PC-9 (cell line): ENCODE measurements at regions not wholly inside any gene's neighbourhood (a gene's known extent, or its start where the extent isn't known, plus 50 kb on each side); places are given as distances from the start of the nearest gene placed in this dataset.
A peak's percentile ranks its signal among the peaks of the same experiment; 100 is the strongest.

ENCODE experiments used
- BruUV-seq: library from RNA; stranded (reverse); fragments of 400-500 nt; replicated peaks from 2 replicates; lab custom pipeline; 2021; lab: Mats Ljungman, UMichigan
- CTCF ChIA-PET: fragments of 300-600 bp; sonication (Branson Sonifier 250); formaldehyde crosslinking; loops from one replicate; lab custom pipeline; 2022; ENCODE audit warnings: antibody characterized with exemption; lab: Charles Lee
- POLR2A ChIA-PET: fragments of 300-600 bp; sonication (Branson Sonifier 250); formaldehyde crosslinking; loops from one replicate; lab custom pipeline; 2022; ENCODE audit warnings: antibody characterized with exemption; ENCODE audit not compliant: unreplicated experiment; lab: Charles Lee
- DNase-seq, 2 experiments: peaks; one replicate each; pipeline versions ENCODE4 v3.0.0 to v3.0.0-alpha.2; 2015 to 2022; ENCODE audit warnings: mixed read lengths in 1 of 2
- H2AFZ ChIP-seq: fragments of 200-600 bp; sonication (generic); 2 replicates; pipeline ENCODE4 v1.8.1; 2017; ENCODE audit warnings: antibody characterized with exemption
- H3F3A ChIP-seq: fragments of 200-600 bp; sonication (generic); 2 replicates; pipeline ENCODE4 v1.8.1; 2017; ENCODE audit warnings: antibody characterized with exemption, mild to moderate bottlenecking, low read depth; ENCODE audit not compliant: insufficient read depth
- H3K27ac ChIP-seq: fragments of 200-600 bp; sonication (generic); 2 replicates; pipeline ENCODE4 v1.6.1; 2016; ENCODE audit warnings: mixed run types
- H3K27me3 ChIP-seq: fragments of 200-600 bp; sonication (generic); 2 replicates; pipeline ENCODE4 v1.6.1; 2016; ENCODE audit warnings: low read depth, mixed run types; ENCODE audit not compliant: insufficient read depth
- H3K36me3 ChIP-seq: fragments of 200-600 bp; sonication (generic); 2 replicates; pipeline ENCODE4 v1.6.1; 2016; ENCODE audit warnings: low read depth, mixed run types
- H3K4me1 ChIP-seq: fragments of 200-600 bp; sonication (generic); replicated peaks from 2 replicates; pipeline ENCODE4 v1.6.1; 2016; ENCODE audit warnings: mixed run types; ENCODE audit not compliant: insufficient read depth
- H3K4me2 ChIP-seq: fragments of 200-600 bp; sonication (generic); 2 replicates; pipeline ENCODE4 v1.6.1; 2017; ENCODE audit warnings: mixed run types
- H3K4me3 ChIP-seq: fragments of 200-600 bp; sonication (generic); 2 replicates; pipeline ENCODE4 v1.6.1; 2016; ENCODE audit warnings: mixed run types
- H3K79me2 ChIP-seq: fragments of 200-600 bp; sonication (generic); 2 replicates; pipeline ENCODE4 v1.6.1; 2017; ENCODE audit warnings: low read depth, mixed run types
- H3K9me2 ChIP-seq: fragments of 200-600 bp; sonication (generic); 2 replicates; pipeline ENCODE4 v1.8.1; 2017; ENCODE audit warnings: mild to moderate bottlenecking; ENCODE audit not compliant: insufficient read depth
- H3K9me3 ChIP-seq: fragments of 200-600 bp; sonication (generic); 2 replicates; pipeline ENCODE4 v1.8.1; 2016; ENCODE audit warnings: low read depth; ENCODE audit not compliant: insufficient read depth
- H4K20me1 ChIP-seq: fragments of 200-600 bp; sonication (generic); 2 replicates; pipeline ENCODE4 v1.8.1; 2017; ENCODE audit not compliant: insufficient read depth
- CTCF ChIP-seq: fragments of 200-600 bp; sonication (generic); conservative IDR thresholded peaks from 2 replicates; pipeline ENCODE4 v1.6.1; 2017; ENCODE audit warnings: mixed run types, antibody characterized with exemption, mild to moderate bottlenecking, moderate library complexity
- EZH2 ChIP-seq: fragments of 200-600 bp; sonication (generic); IDR thresholded peaks from 2 replicates; pipeline ENCODE4 v1.8.0; 2017; ENCODE audit warnings: antibody characterized with exemption, low read depth
- intact Hi-C: fragments of 100-400 bp; cut with micrococcal nuclease; formaldehyde crosslinking; loops from one replicate; pipeline ENCODE4 v1.10.0; 2022; ENCODE audit not compliant: unreplicated experiment

DNA sequence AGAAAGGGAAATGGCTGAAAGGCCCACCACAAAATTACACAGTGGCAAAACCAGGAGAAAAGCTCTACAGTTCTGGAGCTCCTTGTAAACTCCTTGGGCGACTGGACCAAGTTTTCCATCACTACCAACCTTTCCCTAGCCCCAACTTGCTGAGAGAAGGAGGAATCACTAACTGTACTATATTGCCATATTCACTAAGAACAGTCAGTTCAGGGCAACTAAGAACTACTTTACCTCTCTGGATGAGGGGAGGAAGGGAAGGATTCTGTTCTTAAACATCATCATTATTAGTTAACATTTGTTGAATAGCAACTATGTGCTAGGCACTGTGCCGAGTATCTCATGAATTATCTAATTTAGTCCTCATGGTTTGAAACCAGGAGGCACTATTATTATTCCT lies 98.1 kb upstream of the SVIL start:
- POLR2A ChIA-PET = interaction anchor here (0.7 kb wide), 1 partner anchor 114 kb away, joined by 4 read pairs; no protein-coding TSS in a partner anchor
- BruUV-seq = no TSS peak
- no peaks in the 10 kb centered on the region for H3K27me3 ChIP-seq
- peaks cover 26% of the 10 kb centered on the region for H4K20me1 ChIP-seq
- no peak overlapping the region for H2AFZ ChIP-seq
- CTCF ChIA-PET = no interaction called here
- H3K27ac ChIP-seq = no peak overlapping the region
- H3K36me3 ChIP-seq = peaks cover 13% of the 10 kb centered on the region; the same call in 1 of the 2 replicates
- H3K79me2 ChIP-seq = peaks cover 73% of the 10 kb centered on the region
- intact Hi-C loops = loop anchor here (10.0 kb wide), 1 partner anchor 198 kb away; no protein-coding TSS in a partner anchor
- H3K4me3 ChIP-seq = 0 out of 2 replicates have a peak overlapping the region, but pooled peaks have one; percentile 18
- peak overlapping the region; percentile 87 for H3K4me2 ChIP-seq
- no peak for TF ChIP-seq EZH2
- no peak for TF ChIP-seq CTCF
- no peak for DNase-seq
- peaks cover 30% of the 10 kb centered on the region for H3K4me1 ChIP-seq
- H3F3A ChIP-seq = peaks cover 5% of the 10 kb centered on the region; the same call in 1 of the 2 replicates
- H3K9me2 ChIP-seq = no peaks in the 10 kb centered on the region
- no peaks in the 10 kb centered on the region for H3K9me3 ChIP-seq

DNA sequence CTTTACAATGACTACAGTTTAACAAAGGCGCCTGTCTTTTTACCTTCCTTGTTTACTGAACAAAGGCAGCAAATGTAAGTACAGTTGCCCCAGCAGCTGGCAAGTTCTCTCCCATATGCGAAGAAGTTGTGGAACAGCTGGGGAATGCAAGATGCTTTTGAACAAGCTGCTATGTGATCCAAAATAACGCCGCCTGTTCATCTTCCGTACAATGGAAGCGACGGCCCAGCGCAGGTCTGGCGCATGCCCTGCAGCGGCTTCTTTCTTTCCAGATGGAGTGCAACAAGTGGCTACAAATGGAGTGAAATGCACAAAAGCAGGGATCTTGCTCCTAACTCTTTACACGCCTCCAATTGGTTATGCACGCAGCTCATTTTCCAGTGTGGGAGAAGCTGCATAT lies 97.0 kb upstream of the SVIL start:
- Histone ChIP-seq H3K9me2 (no peaks in the 10 kb centered on the region), H3F3A (0 out of 2 replicates have a peak, but pooled peaks cover 1% of the 10 kb centered on the region), H4K20me1 (peaks cover 26% of the 10 kb centered on the region), H3K4me3 (no peak overlapping the region), H3K27ac (no peak overlapping the region), H3K4me1 (peaks cover 31% of the 10 kb centered on the region), H3K79me2 (peaks cover 84% of the 10 kb centered on the region), H3K9me3 (no peaks in the 10 kb centered on the region), H3K36me3 (peaks cover 13% of the 10 kb centered on the region; the same call in 1 of the 2 replicates), H2AFZ (no peak overlapping the region), H3K4me2 (no peak overlapping the region), H3K27me3 (no peaks in the 10 kb centered on the region)
- POLR2A ChIA-PET = no interaction called here
- CTCF ChIA-PET = no interaction called here
- intact Hi-C loops = loop anchor here (10.0 kb wide), 1 partner anchor 197 kb away; no protein-coding TSS in a partner anchor
- no TSS peak for BruUV-seq
- no peak for TF ChIP-seq EZH2
- TF ChIP-seq CTCF = no peak
- DNase-seq = no peak

GRCh38 chr10:29730969-29731368 lies 96.2 kb upstream of the SVIL start:
- peaks cover 92% of the 10 kb centered on the region for H3K79me2 ChIP-seq
- H3K9me3 ChIP-seq = no peaks in the 10 kb centered on the region
- H2AFZ ChIP-seq = no peak overlapping the region
- H3K4me2 ChIP-seq = no peak overlapping the region
- no peaks in the 10 kb centered on the region for H3K9me2 ChIP-seq
- no peak for TF ChIP-seq EZH2
- no peak for TF ChIP-seq CTCF
- peaks cover 13% of the 10 kb centered on the region; the same call in 1 of the 2 replicates for H3K36me3 ChIP-seq
- 0 out of 2 replicates have a peak, but pooled peaks cover 7% of the 10 kb centered on the region for H3F3A ChIP-seq
- no peak for DNase-seq
- H4K20me1 ChIP-seq = peaks cover 26% of the 10 kb centered on the region
- H3K27me3 ChIP-seq = no peaks in the 10 kb centered on the region
- intact Hi-C loops = loop anchor here (10.0 kb wide), 1 partner anchor 196 kb away; no protein-coding TSS in a partner anchor
- ChIA-PET POLR2A (no interaction called here), CTCF (no interaction called here)
- H3K27ac ChIP-seq = no peak overlapping the region
- no TSS peak for BruUV-seq
- H3K4me1 ChIP-seq = peaks cover 31% of the 10 kb centered on the region
- no peak overlapping the region for H3K4me3 ChIP-seq
